GM21576 (cell line): ENCODE measurements at regions not wholly inside any gene's neighbourhood (a gene's known extent, or its start where the extent isn't known, plus 50 kb on each side); places are given as distances from the start of the nearest gene placed in this dataset.
A peak's percentile ranks its signal among the peaks of the same experiment; 100 is the strongest.

Experiments
- ATAC-seq: cut with Tn5 transposase; IDR thresholded peaks from one replicate; pipeline ENCODE4 v1.9.1; 2021; ENCODE audit warnings: mild to moderate bottlenecking, moderate library complexity; ENCODE audit not compliant: unreplicated experiment

DNA sequence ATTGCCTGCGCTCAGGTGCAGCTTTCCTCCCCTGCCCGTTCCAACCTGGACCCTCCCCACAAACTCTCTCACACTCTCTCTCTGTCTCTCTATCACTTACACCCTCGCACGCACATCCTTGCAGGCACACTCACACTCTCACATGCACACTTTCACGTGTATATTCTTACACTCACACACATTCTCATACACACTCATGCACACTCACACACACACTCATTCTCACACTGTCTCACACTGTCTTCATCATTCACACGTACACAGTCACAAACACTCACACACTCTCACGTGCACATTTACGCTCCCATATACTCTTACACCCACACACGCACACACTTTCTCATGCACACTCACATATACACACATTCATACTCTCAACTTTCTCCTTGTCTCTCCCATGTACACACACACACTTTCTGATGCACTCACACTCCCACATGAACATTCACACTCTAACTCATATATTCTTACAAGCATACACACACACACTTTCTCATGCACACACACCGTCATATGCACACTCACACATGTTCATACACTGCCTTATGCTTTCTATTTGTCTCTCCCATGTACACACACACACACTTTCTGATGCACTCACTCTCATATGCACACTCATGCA lies 229.3 kb downstream of the SNX18 start:
- ATAC-seq: no peak

DNA sequence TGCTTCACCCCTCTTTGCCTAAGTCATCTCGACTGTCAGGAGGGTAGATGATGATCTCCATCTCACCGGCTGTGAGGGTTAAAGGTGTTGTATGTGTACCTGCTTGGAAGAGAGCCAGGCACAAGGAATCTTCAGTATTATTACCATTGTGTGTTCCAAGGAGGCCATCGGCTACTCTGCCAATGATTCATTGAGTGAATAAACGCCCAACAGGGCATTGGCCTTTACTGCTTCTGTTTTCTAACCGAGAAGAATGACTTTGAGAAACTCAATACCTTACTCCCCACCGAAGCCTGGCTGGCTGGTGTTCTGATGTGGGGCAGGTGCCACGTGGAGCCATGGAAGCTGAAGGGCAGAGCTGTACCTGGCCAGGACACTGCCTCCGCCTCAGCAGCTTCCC lies 228.8 kb downstream of the SNX18 start:
- no peak for ATAC-seq

DNA sequence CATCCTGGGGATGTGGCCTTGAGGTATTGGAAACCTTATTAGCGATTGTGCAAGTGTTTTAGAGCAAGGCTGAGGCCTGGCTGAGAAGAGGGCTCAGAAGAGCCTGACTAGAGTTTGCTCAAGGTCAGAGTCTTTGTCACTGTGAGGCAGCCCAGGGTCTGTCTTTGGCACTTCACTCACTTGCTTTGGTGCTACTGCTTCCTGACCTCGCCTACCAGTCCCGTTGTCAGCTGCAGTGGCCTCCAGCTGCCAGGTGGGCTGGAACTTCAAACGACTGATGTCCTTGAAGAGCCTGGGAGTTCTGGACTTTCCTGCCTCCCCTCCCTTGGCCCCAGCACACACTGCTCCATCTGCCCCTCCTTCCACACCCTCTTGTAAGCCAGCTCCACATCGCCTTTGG lies 228.0 kb downstream of the SNX18 start:
- no peak for ATAC-seq

DNA sequence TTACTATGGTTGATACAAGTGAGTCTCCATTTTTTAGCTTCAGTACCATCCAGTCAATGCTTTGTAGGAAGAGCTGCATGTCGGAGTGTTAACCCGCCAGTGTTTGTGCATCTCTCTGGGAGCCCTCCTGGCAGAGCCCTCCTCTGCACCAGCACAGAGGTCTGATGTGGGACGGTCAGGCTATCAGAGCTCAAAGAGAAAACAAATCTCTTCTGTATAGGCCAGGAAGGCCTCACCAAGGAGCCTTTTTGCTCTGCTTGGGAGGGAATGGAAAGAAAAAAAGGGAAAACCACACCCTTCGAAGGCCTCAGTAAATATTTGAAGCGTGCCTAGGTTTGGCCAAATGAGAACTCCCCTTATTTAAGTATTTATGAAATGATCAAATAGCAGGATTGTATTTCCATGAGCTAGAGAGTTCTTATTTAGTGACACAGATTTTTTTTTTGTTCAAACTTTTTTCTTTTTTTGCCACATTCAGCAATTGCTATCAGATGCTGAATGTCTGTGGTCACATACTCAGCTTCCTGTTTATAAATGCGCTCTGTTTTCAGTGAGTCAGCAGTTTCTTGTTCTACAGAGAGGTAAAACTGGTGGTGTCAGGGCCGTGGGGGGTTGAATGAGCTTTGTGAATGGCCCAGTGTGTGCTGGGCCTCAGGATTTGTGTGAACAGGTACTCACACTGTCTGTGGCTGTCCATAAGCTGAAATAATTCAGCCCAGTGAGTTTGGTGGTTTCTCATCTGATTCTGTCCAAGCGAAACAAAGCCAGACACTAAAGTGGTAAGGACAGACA lies 226.6 kb downstream of the SNX18 start:
- peak; percentile 85 for ATAC-seq

DNA sequence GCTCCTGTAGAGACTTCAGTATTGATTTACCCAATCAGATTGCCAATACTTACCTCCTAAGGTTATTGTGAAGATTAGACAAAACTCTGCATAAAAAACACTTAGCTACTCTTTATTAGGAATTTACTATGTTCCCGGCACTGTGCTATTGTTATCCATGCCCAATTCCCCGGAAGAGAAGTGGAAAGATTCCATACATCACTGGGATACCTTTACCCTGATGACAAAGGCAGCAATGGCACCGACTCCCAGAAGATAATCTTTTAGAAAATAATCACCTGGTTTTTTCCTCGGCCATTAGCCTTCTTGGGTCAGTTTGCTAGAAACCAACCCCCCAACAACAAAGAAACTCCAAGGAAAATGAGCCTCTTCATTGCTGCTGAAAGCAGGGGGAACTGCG lies 226.0 kb downstream of the SNX18 start:
- no peak for ATAC-seq

DNA sequence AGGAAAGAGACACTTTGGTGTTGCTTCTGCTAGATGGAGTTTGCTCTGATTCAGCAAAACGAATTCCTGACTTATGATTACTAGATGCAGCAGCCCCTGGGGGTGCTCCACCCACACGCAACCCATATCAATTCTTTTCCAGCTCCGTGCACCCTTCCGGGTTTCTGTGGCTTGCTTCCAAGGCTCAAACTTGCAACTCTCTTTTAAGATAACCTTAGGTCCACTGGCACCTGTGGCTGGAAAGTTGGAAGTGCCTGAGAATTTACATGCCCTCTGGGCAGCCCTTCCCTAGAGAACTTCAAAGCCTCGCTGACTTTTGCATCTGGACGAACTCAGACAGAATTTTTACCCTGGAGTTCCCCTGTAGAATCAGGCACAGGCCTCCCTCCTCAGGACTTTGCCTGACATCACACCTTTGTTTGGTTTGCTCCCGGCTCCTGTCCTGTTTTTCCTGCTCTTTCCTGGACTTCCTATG lies 224.9 kb downstream of the SNX18 start:
- no peak for ATAC-seq

DNA sequence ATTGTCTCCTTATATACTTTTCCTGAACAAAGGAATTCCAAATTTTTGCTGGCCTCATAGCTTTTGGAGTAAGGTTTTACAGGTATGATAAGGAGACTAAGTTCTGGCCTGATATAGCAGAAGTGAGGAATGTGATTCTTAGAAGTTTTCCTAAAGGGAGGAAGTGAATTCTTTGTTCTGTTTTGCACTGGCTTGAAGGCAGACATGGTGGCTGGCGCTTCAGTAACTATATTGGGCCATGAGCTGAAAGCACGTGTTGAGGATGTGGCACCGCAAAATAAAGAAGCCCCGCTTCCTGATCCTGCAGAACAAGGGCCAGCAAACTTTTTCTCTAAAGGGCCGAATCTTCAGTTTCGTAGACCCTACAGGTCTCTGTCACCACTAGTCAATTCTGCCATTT lies 224.2 kb downstream of the SNX18 start:
- no peak for ATAC-seq

DNA sequence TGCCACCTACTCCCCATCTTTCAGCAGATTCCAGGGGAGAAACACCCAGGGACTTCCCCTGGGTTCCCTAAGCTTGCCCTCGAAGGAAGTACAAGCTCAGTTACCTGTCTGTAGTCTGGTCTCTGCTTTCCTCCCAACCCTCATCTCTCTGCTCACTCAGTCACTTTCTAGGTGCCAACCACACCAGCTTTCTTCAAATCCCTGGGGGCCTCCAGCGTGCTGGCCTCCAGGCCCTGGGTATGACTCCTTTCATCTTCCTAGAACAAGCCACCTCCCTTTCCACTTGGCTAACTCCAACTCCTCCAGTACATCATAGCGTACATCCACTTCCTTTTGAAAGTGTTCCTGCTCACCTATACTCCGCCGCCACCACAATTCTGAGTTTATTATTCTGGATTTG lies 222.6 kb downstream of the SNX18 start:
- no peak for ATAC-seq

DNA sequence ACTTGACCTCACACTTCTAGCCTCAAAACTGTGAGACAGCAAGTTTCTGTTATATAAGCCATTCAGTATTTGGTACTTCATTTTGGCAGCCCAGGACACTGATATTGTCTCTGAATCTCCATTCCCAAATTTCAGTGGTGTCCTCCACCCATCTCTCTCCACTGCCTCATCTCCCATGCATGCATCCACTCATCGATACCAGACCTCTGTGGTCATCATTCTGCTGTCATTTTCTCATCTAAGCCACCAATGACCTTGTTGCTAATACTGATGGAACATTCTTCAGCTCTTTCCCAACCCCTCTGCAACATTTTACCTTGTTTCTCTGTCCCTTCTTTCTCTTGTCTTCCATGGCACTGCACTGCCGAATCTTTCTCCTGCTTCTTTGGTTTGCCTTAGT lies 221.8 kb downstream of the SNX18 start:
- ATAC-seq: no peak

DNA sequence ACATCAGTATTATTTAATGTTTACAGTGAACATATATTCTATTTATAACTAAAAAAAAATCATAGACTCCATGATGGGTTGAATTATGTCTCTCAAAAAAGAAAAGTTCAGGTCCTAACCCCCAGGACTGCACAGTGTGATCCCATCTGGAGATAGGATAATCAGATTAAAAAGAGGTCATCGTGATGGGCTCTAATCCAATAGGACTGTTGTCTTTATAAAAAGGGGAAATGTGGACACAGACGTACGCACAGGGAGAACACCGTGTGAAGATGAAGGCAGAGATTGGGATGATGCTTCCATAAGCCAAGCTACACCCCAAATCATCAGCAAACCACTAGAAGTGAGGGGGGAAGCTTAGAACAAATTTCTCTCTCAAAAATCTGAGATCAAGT lies 221.4 kb downstream of the SNX18 start:
- ATAC-seq: no peak

DNA sequence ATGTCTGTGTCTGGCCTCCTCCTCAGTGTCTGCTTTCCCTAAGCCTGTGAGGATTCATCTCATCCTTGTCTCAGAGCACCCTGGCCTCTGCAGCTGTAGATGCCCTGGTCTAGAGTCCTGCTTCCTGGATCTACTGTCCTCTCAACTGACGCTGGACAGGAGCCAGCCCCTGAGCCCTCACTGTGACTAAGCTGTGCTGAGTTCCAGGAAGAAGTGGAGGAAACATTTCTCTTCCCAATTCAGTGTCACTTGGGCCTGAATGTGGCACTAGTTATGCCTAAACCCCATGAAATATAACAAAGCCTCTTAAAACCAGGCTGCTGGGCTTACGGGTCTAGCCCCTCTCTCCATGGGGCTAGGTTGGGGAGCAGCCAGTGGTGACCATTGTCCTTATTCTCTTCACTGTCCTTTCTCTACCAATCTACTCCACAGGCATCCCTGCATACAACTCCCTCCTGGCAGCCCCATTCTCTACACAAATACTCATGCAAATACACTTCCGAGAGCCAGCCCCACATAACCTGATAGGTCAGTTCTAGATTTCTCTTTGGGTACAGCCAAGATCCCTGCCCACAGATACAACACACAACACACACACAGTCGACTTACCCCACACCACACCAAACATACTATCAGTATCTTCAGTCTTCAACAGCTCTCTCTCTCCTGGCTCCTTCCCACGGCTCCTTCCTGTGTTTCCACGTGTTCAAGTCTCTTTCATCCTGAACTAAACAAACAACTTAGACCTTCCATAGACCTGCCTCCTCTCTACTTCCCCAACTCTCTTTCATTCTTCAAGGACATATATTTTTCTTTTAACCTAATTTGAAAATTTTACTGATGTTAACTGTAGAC lies 220.8 kb downstream of the SNX18 start:
- no peak for ATAC-seq

DNA sequence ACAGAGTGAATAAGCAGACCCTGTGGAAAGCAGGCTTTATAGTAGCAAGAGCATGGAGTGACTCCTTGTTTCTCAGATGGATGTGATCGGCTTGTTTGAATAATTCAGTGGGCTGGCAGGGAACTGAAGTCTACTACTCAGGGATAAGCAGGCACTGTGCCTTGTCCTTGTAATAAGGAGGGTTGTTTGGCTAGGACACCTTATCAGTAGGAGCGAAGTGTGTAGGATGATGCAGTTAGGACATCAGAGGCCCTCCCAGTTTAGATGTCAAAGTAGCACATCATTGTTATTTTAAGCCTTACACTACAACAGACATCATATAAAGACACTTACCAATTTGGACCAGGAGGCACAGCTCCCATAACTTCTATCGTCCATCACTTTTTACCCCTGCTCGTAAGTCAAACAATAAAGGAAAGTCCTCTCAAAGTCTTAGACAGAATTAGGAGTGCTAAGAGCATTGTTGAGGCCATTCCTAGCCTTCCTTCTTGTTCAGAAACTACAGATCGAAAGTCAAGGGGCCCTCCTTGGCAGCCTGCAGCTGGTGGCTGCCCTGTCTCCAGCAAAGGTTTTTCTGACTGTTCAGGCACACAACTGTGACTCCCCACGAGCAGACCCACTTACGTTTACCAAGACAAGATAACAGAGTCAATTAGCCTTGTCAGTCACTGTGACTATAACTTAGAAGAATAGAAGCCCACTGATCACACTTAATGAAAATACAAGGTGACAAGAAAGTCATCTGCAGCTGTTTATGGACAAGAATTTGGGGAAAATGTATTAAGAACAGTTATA lies 218.6 kb downstream of the SNX18 start:
- no peak for ATAC-seq

DNA sequence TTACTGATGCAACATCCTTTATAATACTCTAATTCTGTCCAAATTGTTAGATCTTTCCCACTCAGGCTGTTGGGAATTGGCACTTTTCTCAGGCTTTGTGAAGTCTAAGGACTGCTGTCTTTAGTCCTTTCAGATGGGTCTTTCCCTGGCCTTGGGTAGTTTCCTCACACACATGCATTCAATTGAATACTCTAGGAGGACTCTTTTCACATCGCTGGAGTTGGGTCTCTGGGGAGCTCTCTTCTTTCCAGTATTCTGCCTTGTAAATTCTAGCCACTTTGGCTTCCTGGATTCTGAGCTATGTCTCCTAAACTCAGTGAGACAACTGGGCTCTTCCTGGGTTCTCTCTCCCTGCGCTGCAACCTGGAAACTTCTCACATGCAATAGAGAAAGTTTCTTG lies 215.5 kb downstream of the SNX18 start:
- ATAC-seq: no peak

DNA sequence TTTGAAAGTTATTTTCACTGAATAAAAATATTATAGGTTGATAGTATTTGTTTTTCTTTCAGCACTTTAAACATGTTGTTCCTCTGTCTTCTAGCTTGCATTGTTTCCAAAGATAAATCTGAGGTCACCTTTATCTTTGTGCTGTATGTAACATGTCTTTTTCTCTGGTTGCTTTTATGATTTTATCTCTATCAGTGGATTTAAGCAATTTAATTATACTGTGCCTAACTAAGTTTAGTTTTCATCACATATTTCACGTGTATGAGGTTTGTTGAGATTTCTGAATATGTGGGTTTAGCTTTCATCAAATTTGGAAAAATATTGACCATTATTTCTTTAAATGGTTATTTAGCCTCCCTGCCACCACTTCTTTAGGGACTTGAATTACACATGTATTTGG lies 214.5 kb downstream of the SNX18 start:
- ATAC-seq: no peak

DNA sequence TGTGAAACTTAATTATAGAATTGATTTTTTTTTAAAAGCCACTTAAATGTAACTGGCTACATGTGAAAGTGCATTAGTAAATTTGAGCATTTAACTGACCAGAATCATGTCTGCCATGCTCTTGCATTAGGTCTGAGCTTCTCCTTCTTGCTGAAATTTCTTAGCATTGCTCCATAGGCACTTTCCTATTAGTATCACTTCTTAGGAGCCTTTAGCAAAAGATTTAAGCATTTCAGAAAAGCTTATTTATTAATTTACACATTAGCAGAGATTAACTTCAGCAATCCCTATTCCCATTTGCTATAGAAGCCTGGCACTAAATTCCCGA lies 211.0 kb downstream of the SNX18 start:
- no peak for ATAC-seq

DNA sequence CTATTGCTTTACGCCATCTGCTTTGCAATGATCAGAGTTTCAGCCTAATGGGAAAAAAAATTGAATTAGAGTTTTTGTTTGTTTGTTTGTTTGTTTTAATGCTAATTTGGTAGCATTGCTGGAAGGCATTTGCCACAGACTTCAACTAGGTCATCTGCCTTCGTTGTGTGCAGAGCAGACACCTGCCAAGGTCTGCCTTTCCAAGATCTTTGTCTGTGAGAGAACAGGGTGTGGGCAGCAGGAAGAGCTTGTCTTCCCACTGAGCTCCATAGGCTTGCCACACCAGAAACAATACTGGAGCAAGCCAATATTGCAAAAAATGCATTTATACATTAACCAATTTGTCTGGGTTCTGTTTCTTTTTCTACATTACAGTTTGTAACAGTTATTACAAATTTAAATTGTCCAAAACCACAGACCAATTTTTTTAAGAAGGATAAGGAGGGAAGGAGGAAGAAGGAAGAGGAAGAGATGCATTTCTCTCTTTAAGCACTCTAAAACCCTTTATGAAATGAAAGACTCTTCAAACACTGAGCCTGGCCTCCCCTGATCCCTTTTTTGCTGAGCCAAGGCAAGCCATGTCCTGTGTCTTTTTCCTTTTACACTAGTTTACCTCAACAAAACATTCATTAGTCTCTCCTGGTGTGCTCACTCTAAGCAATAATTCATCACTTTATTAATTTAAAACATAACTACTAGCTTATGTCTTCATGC lies 210.5 kb downstream of the SNX18 start:
- no peak for ATAC-seq

DNA sequence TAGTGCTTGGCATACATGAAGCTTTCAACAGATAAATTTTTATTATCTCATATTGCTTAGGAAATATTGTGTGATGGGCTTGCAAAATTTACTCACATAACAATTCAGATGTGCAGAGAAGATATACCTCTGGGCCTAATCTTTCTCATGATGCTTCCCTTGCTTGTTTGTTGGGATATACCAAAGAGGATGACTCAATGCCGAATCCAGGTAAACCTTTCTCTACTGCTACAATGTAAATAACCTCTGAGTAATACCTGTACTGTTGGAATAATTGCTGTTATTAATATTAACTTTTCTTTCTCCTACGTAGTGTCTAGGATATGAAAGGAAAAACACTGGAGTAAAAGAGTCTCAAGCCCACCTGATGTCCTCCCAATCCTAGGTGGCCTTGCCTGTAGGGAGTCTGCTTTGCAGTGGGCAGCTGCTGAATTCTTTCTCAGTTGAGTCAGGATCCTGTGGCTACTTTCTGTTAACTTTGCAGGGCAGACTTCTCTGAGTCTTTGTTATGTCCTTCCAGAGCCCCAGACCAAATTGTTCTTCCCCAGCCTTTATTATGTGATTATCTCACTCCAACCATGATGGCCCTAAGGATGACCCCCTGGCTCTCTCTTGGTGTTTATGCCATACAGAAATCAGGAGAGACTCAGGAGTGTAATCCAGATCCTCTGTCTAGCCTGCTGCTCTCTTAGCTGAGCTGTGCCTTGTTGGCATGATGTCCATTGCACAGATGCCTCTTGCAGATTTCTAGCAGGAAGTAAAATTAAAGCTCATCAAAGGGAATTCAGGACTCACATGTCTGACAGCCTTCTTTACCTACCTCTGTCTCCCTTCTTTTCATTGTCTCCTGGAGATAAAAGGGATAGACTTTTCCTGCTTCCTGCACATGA lies 208.1 kb downstream of the SNX18 start:
- ATAC-seq: no peak

DNA sequence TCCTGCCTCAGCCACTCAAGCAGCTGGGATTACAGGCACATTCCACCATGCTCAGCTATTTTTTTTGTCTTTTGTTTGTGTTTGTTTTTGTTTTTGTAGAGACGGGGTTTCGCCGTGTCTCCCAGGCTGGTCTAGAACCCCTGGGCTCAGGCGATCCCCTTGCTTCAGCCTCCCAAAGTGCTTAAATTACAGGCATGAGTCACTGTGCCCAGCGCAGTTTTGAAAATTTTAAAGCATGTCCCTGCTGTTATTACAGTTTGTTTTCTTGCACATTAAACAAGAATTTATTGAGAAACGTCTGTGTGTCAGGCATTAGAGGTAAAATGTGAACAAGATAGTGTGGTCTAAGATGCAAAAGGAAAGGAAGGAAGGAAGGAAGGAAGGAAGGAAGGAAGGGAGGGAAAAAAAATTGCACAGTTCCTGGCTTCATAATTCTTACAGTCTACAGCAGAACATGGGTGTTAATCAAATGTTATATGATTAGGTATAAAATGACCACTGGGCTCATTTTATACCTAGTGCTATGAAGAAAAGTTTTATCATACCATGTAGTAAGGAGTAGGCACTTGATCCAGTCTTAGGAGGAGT lies 205.4 kb downstream of the SNX18 start:
- no peak for ATAC-seq
